MCF 10A (cell line): ENCODE measurements at regions not wholly inside any gene's neighbourhood (a gene's known extent, or its start where the extent isn't known, plus 50 kb on each side); places are given as distances from the start of the nearest gene placed in this dataset.

Source experiments
- BruUV-seq: library from RNA; stranded (reverse); fragments of 400-500 nt; replicated peaks from 2 replicates; lab custom pipeline; 2021; lab: Mats Ljungman, UMichigan
- CTCF ChIA-PET: fragments of 300-600 bp; sonication (Branson Sonifier 250); formaldehyde crosslinking; extraction: SDS; loops from one replicate; lab custom pipeline; 2021; ENCODE audit warnings: antibody characterized with exemption, inconsistent platforms; lab: Yijun Ruan, JAX
- POLR2A ChIA-PET: fragments of 300-600, 350-650 bp; sonication (Branson Sonifier 250); formaldehyde crosslinking; extraction: SDS; loops from one replicate; lab custom pipeline; 2020; ENCODE audit warnings: antibody characterized with exemption, inconsistent platforms; lab: Yijun Ruan, JAX
- DNase-seq: peaks from one replicate; pipeline ENCODE4 v3.0.0-alpha.2; 2018; ENCODE audit not compliant: unreplicated experiment
- H3K27ac Mint-ChIP-seq: one replicate; pipeline ENCODE4 v1.8.0; 2022; ENCODE audit warnings: mild to moderate bottlenecking, low read depth, mixed read lengths; ENCODE audit not compliant: unreplicated experiment
- H3K27me3 Mint-ChIP-seq: one replicate; pipeline ENCODE4 v1.8.0; 2022; ENCODE audit warnings: mixed read lengths; ENCODE audit not compliant: insufficient read depth, unreplicated experiment
- H3K36me3 Mint-ChIP-seq: one replicate; pipeline ENCODE4 v1.8.0; 2022; ENCODE audit warnings: mild to moderate bottlenecking, moderate library complexity, mixed read lengths; ENCODE audit not compliant: insufficient read depth, unreplicated experiment
- H3K4me1 Mint-ChIP-seq: one replicate; pipeline ENCODE4 v1.8.0; 2022; ENCODE audit warnings: mixed read lengths; ENCODE audit not compliant: insufficient read depth, unreplicated experiment
- H3K4me3 Mint-ChIP-seq: one replicate; pipeline ENCODE4 v1.8.0; 2022; ENCODE audit warnings: mild to moderate bottlenecking, moderate library complexity, mixed read lengths; ENCODE audit not compliant: unreplicated experiment
- H3K9me3 Mint-ChIP-seq: one replicate; pipeline ENCODE4 v1.8.0; 2022; ENCODE audit warnings: mixed read lengths; ENCODE audit not compliant: unreplicated experiment
- intact Hi-C: fragments of 100-400 bp; cut with micrococcal nuclease; formaldehyde crosslinking; loops from 2 replicates; pipeline ENCODE4 v1.14.1; 2022
- TF ChIP-seq, protein P1 (sequence below): fragments of 200-600 bp; IDR thresholded peaks from one replicate; pipeline ENCODE4 v1.8.0; 2022; ENCODE audit warnings: antibody characterized with exemption, mild to moderate bottlenecking; ENCODE audit not compliant: unreplicated experiment

GRCh38 chr15:31811641-31812040 lies 218.7 kb upstream of the CHRNA7 start:
- H3K27me3 Mint-ChIP-seq, result no peaks in the 10 kb centered on the region
- no TSS peak for BruUV-seq
- H3K27ac Mint-ChIP-seq, result no peak overlapping the region
- no peaks in the 10 kb centered on the region for H3K36me3 Mint-ChIP-seq
- CTCF ChIA-PET, result interaction anchor here (0.6 kb wide), 1 partner anchor 1890 kb away, joined by 4 read pairs; no protein-coding TSS in a partner anchor
- no peak overlapping the region for H3K4me3 Mint-ChIP-seq
- no peaks in the 10 kb centered on the region for H3K9me3 Mint-ChIP-seq
- no peaks in the 10 kb centered on the region for H3K4me1 Mint-ChIP-seq
- POLR2A ChIA-PET, result no interaction called here
- intact Hi-C loops, result no loop called here
- TF ChIP-seq, protein P1, sequence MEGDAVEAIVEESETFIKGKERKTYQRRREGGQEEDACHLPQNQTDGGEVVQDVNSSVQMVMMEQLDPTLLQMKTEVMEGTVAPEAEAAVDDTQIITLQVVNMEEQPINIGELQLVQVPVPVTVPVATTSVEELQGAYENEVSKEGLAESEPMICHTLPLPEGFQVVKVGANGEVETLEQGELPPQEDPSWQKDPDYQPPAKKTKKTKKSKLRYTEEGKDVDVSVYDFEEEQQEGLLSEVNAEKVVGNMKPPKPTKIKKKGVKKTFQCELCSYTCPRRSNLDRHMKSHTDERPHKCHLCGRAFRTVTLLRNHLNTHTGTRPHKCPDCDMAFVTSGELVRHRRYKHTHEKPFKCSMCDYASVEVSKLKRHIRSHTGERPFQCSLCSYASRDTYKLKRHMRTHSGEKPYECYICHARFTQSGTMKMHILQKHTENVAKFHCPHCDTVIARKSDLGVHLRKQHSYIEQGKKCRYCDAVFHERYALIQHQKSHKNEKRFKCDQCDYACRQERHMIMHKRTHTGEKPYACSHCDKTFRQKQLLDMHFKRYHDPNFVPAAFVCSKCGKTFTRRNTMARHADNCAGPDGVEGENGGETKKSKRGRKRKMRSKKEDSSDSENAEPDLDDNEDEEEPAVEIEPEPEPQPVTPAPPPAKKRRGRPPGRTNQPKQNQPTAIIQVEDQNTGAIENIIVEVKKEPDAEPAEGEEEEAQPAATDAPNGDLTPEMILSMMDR, result no peak
- no peak for DNase-seq

- CTCF ChIA-PET, result no interaction called here
- no peaks in the 10 kb centered on the region for H3K9me3 Mint-ChIP-seq
- H3K4me1 Mint-ChIP-seq, result no peaks in the 10 kb centered on the region
- TF ChIP-seq, protein P1, result no peak
- no peaks in the 10 kb centered on the region for H3K36me3 Mint-ChIP-seq
- no TSS peak for BruUV-seq
- no peak overlapping the region for H3K27ac Mint-ChIP-seq
- no peaks in the 10 kb centered on the region for H3K27me3 Mint-ChIP-seq
- DNase-seq, result no peak
- intact Hi-C loops, result no loop called here
- POLR2A ChIA-PET, result interaction anchor here (1.0 kb wide), 2 partner anchors 13 to 14 kb away, joined by 3 to 6 read pairs; no protein-coding TSS in a partner anchor
- H3K4me3 Mint-ChIP-seq, result no peak overlapping the region
Observed at GRCh38 chr15:31814082-31814481, 216.2 kb upstream of the CHRNA7 start.

DNA sequence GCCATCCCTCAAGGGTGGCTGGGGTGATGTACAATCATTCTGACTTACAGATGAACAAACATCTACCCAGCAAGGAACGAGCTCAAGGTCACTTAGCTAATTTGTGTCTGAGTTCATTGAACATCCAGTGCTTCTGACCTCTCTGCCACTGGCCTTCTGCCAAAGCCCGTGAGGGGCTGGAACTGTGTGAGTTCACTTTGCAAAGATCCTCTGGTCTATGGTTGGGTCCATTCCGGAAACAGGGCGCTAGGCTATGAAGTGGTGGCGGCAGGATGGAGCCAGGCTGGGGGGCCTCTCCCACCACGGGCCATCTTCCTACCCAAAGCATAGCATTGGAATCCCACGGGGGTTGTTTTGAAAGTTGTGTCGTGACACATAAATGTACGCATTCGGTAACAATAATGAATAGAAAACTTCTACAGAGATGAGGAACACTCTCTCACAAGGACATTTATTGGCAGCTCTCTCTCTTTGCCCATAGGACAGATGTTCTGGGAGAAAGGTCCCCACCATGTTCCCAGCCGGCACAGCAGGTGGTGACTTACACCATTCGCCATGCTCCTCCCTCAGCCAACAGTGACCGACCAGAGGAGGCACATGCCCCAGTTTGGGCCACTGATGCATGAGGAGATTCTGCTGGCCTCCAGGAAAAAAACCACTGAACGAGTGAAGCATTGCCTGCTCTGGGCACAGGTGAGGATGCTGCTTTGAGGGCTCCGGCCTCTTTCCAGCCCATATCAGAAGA lies 214.7 kb upstream of the CHRNA7 start:
- BruUV-seq, result no TSS peak
- POLR2A ChIA-PET, result no interaction called here
- TF ChIP-seq, protein P1, result no peak
- Mint-ChIP-seq H3K36me3 (no peaks in the 10 kb centered on the region), H3K27me3 (no peaks in the 10 kb centered on the region), H3K4me1 (no peaks in the 10 kb centered on the region), H3K4me3 (no peak overlapping the region), H3K9me3 (no peaks in the 10 kb centered on the region), H3K27ac (no peak overlapping the region)
- DNase-seq, result no peak
- intact Hi-C loops, result no loop called here
- CTCF ChIA-PET, result interaction anchor here (0.6 kb wide), 1 partner anchor 1995 kb away, joined by 3 read pairs; no protein-coding TSS in a partner anchor

DNA sequence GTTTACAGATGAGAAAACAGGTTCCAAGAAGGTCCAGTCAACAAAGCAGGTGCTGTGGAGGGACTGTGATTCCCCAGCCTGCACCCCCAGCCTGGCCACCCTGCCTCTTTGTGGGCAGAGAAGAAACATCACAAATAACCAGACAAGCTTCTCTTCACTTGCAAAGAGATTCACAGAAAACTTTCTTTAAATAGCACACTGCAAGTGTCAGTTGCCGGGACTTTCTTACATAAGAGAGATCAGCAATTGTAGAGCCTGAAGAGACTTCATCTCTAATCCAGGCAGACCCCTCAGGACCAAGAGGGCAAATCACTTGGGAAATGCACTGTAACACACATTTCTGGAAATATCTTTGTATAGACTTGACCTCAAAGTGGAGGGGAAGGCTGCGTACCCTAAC lies 207.9 kb upstream of the CHRNA7 start:
- Mint-ChIP-seq H3K4me1 (no peaks in the 10 kb centered on the region), H3K9me3 (no peaks in the 10 kb centered on the region), H3K27ac (no peak overlapping the region), H3K27me3 (no peaks in the 10 kb centered on the region), H3K36me3 (no peaks in the 10 kb centered on the region), H3K4me3 (no peak overlapping the region)
- CTCF ChIA-PET, result interaction anchor here (0.7 kb wide), 1 partner anchor 9 kb away, joined by 3 read pairs; no protein-coding TSS in a partner anchor
- TF ChIP-seq, protein P1, result no peak
- no TSS peak for BruUV-seq
- POLR2A ChIA-PET, result interaction anchor here (0.6 kb wide), 1 partner anchor 624 kb away, joined by 4 read pairs; no protein-coding TSS in a partner anchor
- intact Hi-C loops, result no loop called here
- no peak for DNase-seq
